ENCODE measurements at regions not wholly inside any gene's neighbourhood (a gene's known extent, or its start where the extent isn't known, plus 50 kb on each side); places are given as distances from the start of the nearest gene placed in this dataset.

GRCh38 chr12:90399357-90399756 is 555.6 kb downstream of the CCER1 start:
- TF ChIP-seq EZH2 (IDR thresholded peaks at IDR 0.05; ENCODE audit: borderline replicate concordance, low read length) (no peak), CTCF (conservative IDR thresholded peaks at IDR 0.05 in 1 of 2, IDR thresholded peaks at IDR 0.05 in 1 of 2; ENCODE audit: extremely low read depth in 1 of 2, insufficient read depth in 1 of 2, low read depth in 1 of 2, low read length in 2 of 2) (no peak)
